Fibroblast of skin of left quadriceps (primary cell): ENCODE measurements at regions not wholly inside any gene's neighbourhood (a gene's known extent, or its start where the extent isn't known, plus 50 kb on each side); places are given as distances from the start of the nearest gene placed in this dataset.
A peak's percentile ranks its signal among the peaks of the same experiment; 100 is the strongest.

Experiments
- DNase-seq, 2 experiments: peaks; one replicate each; pipeline ENCODE4 v3.0.0-alpha.2; 2013; ENCODE audit warnings: low read depth in 2 of 2

- no peak for DNase-seq
Measured at GRCh38 chr5:74154526-74154925, 486.0 kb downstream of the ENC1 start.

- no peak for DNase-seq
Measured at GRCh38 chr5:74153255-74153790, 487.2 kb downstream of the ENC1 start.

GRCh38 chr5:74152625-74153254, 487.8 kb downstream of the ENC1 start:
- DNase-seq: no peak

- DNase-seq: no peak
Measured at GRCh38 chr5:74152136-74152535, 488.4 kb downstream of the ENC1 start.

GRCh38 chr5:74149395-74149794, 491.1 kb downstream of the ENC1 start:
- peak; percentile 40 to 44 for DNase-seq

- no peak for DNase-seq
Measured at GRCh38 chr5:74148321-74148720, 492.2 kb downstream of the ENC1 start.

- DNase-seq: no peak
Measured at GRCh38 chr5:74146796-74147195, 493.7 kb downstream of the ENC1 start.

- DNase-seq: no peak
Measured at GRCh38 chr5:74145951-74146350, 494.6 kb downstream of the ENC1 start.

GRCh38 chr5:74143721-74144330, 496.7 kb downstream of the ENC1 start:
- DNase-seq: no peak

GRCh38 chr5:74143151-74143550, 497.4 kb downstream of the ENC1 start:
- no peak for DNase-seq

GRCh38 chr5:74141053-74141452, 499.5 kb downstream of the ENC1 start:
- no peak for DNase-seq

- DNase-seq: no peak
Measured at GRCh38 chr5:74140409-74140808, 500.1 kb downstream of the ENC1 start.

- DNase-seq: no peak
Measured at GRCh38 chr5:74139589-74139988, 500.9 kb downstream of the ENC1 start.

GRCh38 chr5:74138721-74139120, 501.8 kb downstream of the ENC1 start:
- no peak for DNase-seq

GRCh38 chr5:74136276-74136825, 504.2 kb downstream of the ENC1 start:
- DNase-seq: no peak

GRCh38 chr5:74135033-74135432, 505.5 kb downstream of the ENC1 start:
- no peak for DNase-seq

GRCh38 chr5:74132485-74132884, 506.5 kb downstream of the ARHGEF28 start:
- no peak for DNase-seq

- DNase-seq: no peak
Measured at GRCh38 chr5:74131250-74131649, 505.3 kb downstream of the ARHGEF28 start.

GRCh38 chr5:74130155-74130897, 504.3 kb downstream of the ARHGEF28 start:
- no peak for DNase-seq

- no peak for DNase-seq
Measured at GRCh38 chr5:74127381-74128320, 501.7 kb downstream of the ARHGEF28 start.

GRCh38 chr5:74126294-74126693, 500.3 kb downstream of the ARHGEF28 start:
- DNase-seq: no peak
